GM12872 (cell line): ENCODE measurements at regions not wholly inside any gene's neighbourhood (a gene's known extent, or its start where the extent isn't known, plus 50 kb on each side); places are given as distances from the start of the nearest gene placed in this dataset.

Experiments used
- CTCF ChIP-seq: IDR thresholded peaks from 3 replicates; pipeline ENCODE4 v1.5.1; 2011; ENCODE audit warnings: low read depth, mild to moderate bottlenecking, low read length, moderate library complexity; ENCODE audit not compliant: insufficient read depth

- TF ChIP-seq CTCF, result no peak
Observed at GRCh38 chr2:128789776-128790455, 471.2 kb upstream of the HS6ST1 start.

GRCh38 chr2:128790541-128791001 lies 471.9 kb upstream of the HS6ST1 start:
- no peak for TF ChIP-seq CTCF

GRCh38 chr2:128791120-128791984 lies 472.7 kb upstream of the HS6ST1 start:
- TF ChIP-seq CTCF, result no peak

GRCh38 chr2:128791985-128792320 lies 473.3 kb upstream of the HS6ST1 start:
- TF ChIP-seq CTCF, result no peak

GRCh38 chr2:128792476-128793054 lies 473.9 kb upstream of the HS6ST1 start:
- no peak for TF ChIP-seq CTCF

GRCh38 chr2:128793404-128793803 lies 474.7 kb upstream of the HS6ST1 start:
- no peak for TF ChIP-seq CTCF

GRCh38 chr2:128794285-128794684 lies 475.6 kb upstream of the HS6ST1 start:
- no peak for TF ChIP-seq CTCF
